M059J (cell line): ENCODE measurements at regions not wholly inside any gene's neighbourhood (a gene's known extent, or its start where the extent isn't known, plus 50 kb on each side); places are given as distances from the start of the nearest gene placed in this dataset.
"Not testable (repeated sequence)": the region's sequence is repeated elsewhere in the genome, so short reads cannot be mapped to it uniquely, and the experiment has no call there.

Source experiments
- DNase-seq: peaks from one replicate; pipeline ENCODE4 v3.0.0-alpha.2; 2012; ENCODE audit warnings: low read depth

DNA sequence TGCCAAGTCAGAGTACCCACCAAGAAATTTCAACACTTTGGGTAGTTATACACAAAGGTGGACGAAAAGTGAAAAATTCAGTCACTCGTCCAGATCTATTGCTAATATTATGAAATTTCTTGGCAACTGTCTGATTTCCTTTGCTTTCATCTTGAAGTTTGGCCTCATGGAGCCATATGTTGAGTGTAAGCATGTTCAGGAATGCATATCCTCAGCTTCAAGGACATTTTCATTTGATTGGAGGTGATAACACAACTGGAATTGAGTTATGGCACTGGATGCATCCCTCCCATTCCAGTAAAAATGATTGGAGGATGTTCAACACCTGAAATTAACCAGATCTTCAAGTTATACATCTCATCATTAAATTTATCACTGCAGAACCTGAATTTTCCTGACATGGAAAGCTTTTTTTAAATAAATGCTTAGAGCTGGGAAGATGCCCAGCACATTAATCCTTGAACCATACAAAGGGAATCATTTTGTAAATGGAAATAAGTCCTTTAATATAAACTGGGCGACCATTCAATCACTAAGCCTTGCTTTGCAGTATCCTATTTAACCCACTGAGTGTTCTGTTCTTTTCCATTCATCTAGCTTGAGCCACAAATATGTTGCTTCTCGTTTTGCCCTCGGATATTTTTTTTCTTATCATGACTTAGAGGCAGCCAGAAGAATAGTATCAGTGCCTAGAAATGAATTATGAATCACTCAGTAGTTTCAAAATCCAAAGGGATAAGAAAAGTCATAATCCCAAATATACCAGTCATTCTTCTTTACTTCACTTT, 273.7 kb upstream of the PIK3R1 start:
- DNase-seq: peak; percentile 6

DNA sequence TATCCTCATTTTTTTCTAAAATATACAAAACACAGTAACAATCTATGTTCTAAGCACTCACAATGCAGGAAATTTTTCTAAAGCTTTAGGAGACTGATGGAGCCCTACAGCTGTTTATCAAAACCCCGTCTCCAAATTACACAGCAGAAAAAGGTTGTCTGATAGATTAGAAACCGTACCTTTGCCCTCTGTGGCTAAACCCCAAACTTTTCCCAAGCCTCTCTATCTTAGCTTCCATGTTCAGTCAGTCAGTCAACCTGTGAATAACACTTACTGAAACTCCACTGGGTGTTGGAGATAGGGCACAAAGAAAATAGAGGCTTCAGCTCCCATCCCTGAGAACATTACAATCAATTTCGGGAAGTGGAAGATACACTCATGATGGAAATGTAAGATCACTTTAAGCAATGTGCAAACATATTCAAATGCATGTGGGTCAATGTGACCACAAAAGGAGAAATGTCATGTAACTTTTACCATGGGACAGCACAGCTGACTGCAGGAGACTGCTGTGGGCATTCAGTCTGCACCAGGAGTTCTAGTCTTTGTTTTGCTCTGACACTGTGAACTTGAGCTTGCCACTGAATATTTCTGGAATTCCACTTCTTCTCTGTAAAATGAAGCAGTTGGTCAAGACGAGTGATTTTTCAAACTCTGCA, 279.5 kb upstream of the PIK3R1 start:
- no peak for DNase-seq

DNA sequence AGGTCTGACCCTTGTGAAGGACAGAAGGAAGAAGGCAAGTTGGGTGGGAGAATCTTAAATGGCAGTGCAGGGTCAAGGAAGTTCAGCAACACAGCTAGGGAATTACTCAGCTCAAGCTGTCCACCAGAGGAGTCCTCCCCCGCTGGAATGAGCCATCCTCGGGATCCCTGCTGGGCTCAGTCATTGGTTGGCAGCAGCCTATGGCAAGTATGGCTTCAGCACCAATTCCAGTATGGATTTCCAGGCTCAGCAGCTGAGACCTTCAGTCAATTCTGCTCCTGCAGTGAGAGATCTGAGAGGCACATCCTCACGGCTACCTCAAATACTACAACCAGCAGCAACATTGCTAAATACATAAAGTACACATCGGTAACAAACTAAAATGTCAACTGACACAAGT, 280.6 kb upstream of the PIK3R1 start:
- no peak for DNase-seq

DNA sequence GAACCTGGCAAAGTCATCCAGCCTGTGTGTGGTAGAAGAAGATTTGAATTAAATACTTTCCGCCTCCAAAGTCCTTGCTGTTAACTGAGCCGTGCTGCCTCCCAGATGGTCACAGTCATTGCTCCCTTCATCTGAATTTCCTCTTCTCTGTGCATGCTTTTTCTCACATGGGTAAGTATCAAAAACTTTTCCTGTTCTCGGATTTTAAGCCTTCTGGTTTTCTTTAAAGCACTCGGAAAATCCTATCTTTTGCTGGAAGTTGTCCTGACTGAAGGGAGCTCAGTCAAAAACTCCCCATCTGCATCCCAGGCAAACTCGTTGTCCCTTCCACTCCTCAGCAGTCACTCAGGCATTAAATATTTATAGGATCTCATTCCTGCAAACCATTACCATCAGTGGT, 290.0 kb upstream of the PIK3R1 start:
- DNase-seq: no peak

DNA sequence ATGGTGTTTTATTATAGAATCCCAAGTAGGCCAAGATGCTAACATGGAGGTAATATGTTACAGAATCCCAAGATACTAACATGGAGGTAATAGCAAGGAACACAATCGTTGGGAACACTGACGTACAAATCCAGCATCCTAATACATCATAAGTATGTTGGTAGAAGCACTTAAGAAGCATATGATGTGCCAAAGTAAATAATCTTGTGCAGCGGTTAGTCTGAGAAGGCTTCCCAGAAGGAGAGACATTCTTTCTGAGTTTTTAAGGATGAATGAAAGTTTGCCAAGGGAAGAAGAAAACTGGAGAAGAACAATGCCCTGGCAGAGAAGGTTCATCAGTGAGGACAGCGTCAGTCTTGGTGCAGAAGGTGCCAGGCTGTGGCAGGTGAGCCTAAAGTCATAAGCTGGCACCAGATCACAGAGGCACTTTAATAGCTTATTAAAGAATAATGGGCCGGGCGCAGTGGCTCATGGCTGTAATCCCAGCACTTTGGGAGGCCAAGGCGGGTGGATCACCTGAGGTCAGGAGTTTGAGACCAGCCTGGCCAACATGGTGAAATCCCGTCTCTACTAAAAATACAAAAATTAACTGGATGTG, 294.5 kb upstream of the PIK3R1 start:
- DNase-seq: no peak

DNA sequence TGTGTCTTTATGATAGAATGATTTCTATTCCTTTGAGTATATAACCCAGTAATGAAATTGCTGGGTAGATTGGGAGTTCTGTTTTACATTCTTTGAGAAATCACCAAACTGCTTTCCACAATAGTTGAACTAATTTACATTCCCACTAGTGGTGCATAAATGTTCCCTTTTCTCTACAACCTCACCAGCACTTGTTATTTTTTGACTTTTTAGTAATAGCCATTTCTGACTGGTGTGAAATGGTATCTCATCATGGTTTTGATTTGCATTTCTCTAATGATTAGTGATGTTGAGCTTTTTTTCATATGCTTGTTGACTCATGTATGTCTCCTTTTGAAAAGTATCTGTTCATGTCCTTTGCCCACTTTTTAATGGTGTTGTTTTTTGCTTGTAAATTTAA, 296.0 kb upstream of the PIK3R1 start:
- DNase-seq: not testable (repeated sequence)

DNA sequence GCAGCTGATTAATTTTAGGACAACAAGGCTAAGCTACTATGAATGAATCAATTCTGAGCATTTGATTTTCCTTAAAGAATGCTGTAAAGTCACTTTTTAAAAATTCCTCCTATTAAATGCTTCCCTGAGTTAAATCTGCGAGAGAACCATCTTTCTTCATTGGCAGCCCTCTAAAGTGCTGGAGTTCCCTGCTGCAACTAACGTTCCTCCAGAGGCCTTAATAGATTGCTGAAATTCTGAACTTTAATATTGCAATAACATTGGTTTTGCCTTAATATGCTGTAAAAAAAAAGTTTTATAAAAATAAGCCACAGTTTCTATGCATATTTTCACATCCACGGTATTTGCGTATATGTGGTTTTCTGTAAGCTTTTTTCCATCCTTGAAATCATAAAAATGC, 298.0 kb upstream of the PIK3R1 start:
- no peak for DNase-seq

DNA sequence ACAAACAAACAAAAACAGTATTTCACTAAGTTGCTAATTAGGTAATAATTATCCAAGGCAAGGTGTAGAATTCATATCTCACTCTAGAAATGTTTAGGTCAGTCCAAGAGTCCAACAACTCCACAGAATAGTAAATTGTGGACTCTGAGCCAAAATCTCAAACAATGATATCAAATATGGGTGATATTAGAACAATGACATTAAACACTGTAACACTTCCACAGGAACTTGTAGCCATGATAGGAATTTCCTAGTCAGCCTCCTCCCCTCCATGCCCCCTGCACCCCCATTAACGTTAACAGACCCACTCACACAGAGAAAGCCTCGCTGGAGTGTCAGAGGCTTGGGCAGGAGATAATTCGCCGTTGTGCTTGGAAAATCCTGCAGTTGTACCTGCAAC, 305.0 kb upstream of the PIK3R1 start:
- DNase-seq: no peak

DNA sequence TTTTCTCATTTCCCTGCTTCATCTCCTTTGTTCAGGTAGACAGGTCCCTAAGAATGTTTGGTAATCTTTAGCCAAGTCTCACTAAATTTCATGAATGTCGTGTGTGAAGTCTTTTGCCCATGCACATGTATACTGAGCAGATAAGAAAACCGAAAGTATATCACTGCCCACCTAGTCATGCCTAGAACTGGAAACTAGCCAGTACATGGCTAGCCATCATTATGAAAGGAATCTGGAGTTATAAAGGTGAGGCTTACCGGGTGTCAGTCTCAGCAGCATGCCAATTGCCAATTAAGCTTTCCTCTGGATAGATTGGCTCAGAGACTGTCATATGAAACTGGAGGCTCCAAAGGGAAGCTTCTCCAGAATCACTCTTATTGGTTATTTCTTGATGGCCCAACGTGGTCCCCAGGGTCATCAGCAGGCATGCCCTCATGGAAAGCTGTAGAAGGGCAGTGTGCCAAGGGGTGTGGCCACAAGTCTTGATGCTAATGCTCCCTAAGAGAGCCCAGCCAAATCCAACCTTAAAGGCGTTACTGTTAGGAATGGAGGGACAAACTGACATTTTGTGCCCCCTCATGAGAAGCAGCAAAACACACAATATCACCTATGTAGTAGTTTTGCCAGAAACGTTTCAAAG, 307.3 kb upstream of the PIK3R1 start:
- no peak for DNase-seq

DNA sequence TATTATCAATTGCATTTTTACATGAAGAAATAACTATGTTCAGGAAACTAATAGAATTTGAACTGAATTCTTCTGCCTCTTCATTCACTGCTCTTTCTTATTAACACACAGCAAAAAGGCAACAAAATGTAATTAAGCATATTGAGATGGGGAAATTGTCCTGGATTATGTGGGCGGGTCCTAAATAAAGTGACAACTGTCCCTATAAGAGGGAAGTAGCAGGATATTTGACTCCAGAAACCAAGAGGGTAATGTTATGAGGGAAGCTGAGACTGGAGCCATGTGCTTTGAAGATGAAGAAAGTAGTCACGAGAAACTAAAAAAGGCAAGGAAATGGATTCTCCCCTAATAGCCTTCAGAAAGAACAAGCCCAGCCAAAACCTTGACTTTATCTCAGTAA, 311.2 kb upstream of the PIK3R1 start:
- no peak for DNase-seq

DNA sequence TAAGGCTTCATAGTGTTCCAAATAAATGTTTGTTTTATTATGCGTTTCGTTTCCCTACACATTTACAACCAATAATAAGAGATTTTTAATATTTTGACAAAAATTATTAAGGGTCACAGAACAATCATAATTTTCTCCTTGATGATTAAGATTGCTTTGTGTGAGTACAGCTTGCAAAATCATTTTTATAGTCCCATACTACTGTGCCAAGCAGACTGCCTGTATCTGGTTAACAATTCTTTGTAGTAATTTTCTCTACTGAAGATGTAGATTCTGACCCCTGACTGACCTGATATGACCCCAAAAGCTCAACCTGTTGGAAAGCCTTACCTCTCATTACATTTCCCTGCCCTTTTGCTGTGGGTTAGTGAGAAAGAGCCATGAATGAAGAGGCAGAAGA, 311.9 kb upstream of the PIK3R1 start:
- DNase-seq: no peak

DNA sequence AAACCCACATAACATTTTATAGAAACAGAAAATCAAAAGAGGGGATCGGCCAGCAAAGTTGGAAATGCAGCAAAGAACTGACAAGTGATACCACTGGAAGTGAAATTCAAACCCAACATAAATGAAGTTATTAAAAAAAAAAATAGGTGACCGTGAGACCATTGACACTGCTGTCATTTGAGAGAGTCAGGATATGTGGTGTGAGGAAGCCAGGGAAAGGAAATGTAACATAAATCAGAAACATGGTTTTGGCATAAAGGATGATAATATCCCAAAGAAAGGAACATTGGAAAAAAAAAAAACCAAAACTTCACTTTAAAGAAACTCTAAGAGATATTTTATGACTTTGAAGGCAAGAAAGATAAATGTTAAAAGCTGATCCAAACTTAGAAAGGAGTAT, 312.4 kb upstream of the PIK3R1 start:
- DNase-seq: no peak

DNA sequence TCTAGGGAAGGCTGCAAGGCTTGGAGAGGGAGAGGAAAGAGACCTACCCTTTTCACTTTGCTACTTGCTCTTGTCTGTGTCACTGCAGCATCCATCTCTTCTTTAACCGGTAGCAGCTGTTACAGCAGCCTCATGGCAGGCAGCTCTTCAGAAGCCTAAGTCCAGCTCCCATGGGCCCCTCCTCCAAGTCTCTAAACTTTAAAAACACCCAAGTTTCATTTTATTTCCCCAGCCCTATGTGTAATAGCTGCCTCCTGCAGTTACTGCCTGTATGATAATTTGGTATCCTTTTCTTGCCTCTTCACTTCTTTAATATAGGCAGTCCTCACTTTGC, 313.1 kb upstream of the PIK3R1 start:
- DNase-seq: no peak

DNA sequence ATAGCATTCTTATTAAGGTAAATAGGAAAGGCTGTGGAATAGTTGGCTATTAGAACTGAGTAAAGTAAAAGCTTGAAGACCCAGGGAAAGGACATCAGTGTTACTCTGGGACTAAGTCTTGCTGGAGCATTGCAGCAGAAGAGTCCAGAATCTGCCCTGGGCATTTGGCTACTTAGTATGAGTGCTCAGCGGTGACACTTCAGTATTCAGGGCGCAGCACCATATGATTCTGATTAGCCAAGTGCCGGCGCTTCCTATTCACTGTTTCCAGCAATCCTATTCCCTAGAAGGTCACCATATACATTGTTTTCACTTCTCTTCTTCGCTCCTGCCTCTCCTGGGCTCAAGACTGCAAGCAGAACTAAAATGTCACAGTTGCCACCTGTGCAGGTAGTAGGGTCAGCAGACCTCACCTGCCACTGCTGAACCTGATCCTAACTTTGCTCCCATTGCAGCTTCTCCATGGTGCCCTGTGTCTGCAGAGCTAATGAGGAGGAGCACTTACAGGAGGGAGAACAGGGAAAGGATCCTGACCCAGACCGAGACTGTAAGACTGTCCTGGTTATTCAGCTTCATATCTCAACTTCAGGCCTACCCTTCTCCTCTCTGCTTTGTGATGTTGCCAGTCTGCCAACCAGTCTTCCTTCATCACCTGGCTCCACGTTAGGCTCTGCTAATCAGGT, 313.6 kb upstream of the PIK3R1 start:
- DNase-seq: no peak

DNA sequence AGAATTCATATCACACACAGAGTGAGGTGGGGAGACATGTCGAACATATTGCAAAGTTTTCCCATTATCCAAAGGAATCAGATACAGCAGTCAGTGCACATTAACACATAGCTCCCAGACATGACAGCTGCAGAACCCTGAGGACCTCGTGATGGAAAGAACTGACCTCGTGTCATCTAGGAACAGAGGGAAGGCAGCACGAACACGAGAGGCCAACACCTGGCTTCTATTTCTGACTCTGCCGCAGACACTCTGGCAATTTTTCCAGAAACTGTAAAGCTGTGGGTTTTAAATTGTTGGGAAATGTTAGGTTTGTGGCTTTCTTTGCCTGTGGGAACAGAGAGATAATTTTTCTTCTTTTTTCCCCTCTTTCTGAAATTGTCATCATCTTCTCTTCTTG, 315.0 kb upstream of the PIK3R1 start:
- DNase-seq: no peak

DNA sequence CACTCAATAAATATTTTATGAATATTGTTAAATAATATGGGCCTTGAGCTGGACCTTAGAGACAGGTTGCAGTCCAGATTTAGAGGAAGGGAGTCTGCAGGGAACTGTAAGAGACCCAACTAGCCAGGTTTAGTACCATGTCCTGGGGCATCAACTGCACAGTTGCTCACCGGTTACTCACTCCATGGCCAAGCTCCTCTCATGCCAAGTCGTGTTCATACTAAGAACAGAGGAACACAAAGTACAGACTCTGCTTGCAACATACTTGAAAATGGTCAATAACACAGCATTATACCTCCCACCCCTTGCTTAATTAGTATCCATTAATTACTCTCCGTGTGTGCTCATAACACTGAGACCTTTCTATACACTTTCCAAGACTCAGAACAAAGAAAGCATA, 317.6 kb upstream of the PIK3R1 start:
- no peak for DNase-seq

DNA sequence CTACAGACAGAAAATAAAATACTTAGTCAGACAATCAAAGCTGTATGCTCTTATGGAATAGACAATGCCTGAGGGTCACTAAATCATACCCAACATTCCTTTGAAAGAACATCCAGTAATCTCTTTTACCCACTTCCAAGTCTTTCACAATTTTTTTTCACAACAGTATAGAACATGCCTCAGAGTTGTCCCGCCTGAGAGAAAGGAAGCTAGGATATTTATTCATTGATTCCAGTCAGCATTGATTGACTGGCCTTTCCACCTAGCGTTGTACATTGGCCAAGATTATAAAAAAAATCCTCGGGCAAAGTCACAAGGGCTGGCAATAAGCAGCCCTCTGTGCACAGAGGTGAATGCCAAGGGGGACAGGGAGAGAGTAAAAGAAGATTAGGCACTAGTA, 318.1 kb upstream of the PIK3R1 start:
- DNase-seq: no peak

DNA sequence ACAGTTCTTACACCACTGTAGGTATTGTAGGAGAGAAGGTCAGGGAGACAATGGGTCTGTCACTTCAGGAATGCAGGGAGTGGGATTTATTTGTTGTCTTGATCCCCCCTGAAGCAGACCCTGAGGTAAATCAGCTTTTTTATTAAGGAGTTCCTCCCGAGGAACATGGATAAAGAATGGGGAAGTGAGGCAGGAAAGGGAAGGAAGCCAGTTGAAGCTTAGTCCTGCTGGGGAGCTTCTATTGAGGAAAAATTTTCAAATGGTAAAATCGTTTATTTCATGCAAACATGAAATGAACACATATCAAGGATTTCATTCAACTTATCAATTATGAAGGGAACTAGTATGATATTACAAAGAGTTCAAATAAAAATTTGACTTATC, 318.6 kb upstream of the PIK3R1 start:
- DNase-seq: no peak

DNA sequence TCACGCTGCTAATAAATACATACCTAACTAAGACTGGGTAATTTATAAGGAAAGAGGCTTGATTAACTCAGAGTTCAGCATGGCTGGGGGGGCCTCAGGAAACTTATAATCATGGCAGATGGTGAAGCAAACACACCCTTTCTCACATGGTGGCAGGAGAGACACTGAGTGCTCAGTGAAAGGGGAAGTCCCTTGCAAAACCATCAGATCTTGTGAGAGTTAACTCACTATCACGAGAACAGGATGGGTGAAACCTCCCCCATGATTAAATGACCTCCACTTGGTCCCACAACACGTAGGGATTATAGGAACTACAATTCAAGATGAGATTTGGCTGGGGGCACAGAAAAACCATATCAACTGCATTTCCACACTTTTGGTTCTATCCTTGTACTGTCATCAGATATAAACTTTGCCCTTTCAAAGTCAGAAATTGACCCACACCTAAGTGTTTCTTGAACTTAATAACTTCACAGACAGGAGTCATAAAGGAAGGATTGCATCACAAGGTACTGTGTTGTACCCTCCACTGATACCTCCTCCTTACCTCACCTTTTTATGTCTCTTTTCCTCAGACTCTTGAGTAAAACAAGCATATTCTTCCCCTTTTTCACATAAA, 319.1 kb upstream of the PIK3R1 start:
- DNase-seq: no peak

DNA sequence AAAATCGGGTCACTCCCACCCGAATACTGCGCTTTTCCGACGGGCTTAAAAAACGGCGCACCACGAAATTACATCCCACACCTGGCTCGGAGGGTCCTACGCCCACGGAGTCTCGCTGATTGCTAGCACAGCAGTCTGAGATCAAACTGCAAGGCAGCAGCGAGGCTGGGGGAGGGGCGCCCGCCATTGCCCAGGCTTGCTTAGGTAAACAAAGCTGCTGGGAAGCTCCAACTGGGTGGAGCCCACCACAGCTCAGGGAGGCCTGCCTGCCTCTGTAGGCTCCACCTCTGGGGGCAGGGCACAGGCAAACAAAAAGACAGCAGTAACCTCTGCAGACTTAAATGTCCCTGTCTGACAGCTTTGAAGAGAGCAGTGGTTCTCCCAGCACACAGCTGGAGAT, 325.7 kb upstream of the PIK3R1 start:
- DNase-seq: not testable (repeated sequence)

DNA sequence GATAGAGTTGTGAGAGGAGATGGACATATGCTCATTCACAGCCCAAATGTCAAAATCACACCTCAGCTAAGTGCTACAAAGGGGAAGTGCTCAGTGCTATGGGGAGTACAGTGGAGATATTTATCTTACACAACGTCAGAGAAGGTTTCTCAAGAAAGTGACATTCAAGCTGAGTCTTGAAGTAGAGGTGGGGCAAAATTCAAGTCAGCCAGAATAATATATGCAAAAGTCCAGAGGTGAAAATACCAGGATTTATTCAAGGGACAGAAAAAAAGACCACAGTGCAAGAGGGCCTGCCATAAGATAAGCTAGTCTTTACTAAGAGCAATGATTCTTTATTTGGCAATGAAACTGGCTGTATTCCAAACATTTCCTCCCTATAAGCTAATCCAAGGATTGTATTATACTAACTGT, 327.8 kb upstream of the PIK3R1 start:
- no peak for DNase-seq

DNA sequence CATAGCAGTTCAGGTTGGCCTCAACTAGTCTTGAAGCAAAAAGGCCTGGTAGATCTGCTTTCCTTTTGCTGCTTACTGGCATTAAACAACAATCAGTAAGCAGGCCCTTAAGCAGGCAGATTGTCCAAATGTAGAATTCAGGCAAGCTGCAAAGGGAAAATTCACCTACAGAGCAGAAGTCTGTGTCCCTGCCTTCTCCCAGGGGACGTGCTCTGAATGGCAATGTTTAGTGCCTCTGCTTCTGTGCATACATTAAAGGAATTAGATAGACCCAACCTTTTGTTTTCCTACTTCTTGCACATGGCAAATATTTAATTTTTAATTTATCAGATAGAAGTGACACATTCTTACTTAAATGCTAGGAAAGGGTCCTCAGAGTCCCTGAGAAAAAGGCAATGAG, 328.8 kb upstream of the PIK3R1 start:
- DNase-seq: no peak
